ENCODE measurements at regions not wholly inside any gene's neighbourhood (a gene's known extent, or its start where the extent isn't known, plus 50 kb on each side); places are given as distances from the start of the nearest gene placed in this dataset.

DNA sequence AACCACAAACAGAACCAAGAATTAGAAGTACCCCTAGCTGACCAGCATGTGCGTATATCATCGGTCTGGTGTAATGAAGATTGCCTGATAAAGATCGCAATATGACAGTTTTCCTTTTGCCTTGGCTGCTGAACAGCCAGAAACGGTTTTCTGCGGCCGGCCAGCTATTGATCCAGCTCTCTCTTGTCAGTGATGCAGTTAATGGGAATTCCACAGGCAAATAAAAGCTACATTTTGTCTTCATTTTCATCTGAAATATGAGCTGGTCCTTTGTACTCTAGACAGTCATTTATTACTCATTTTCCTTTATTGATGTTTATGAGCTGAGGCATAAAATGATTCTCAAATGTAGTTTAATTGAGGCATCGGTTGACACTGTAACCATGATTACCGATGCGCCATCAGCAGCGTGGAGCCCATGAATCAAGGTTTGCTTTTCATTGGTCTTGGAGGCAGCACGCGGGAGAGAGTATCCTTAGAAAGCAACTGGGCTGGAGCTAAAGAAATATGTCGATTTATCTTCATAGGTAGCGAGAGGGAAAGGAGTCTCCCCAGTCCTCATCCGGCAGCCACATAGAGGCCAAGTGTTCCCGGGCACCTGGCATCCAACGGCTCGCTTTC is 535.2 kb downstream of the GALR1 start:
- no peak for TF ChIP-seq POLR2A (IDR thresholded peaks at IDR 0.05)
- TF ChIP-seq, protein P1, sequence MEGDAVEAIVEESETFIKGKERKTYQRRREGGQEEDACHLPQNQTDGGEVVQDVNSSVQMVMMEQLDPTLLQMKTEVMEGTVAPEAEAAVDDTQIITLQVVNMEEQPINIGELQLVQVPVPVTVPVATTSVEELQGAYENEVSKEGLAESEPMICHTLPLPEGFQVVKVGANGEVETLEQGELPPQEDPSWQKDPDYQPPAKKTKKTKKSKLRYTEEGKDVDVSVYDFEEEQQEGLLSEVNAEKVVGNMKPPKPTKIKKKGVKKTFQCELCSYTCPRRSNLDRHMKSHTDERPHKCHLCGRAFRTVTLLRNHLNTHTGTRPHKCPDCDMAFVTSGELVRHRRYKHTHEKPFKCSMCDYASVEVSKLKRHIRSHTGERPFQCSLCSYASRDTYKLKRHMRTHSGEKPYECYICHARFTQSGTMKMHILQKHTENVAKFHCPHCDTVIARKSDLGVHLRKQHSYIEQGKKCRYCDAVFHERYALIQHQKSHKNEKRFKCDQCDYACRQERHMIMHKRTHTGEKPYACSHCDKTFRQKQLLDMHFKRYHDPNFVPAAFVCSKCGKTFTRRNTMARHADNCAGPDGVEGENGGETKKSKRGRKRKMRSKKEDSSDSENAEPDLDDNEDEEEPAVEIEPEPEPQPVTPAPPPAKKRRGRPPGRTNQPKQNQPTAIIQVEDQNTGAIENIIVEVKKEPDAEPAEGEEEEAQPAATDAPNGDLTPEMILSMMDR (IDR thresholded peaks at IDR 0.05) = no peak

Data from heart left ventricle (tissue), 13 donors.